ENCODE measurements at regions not wholly inside any gene's neighbourhood (a gene's known extent, or its start where the extent isn't known, plus 50 kb on each side); places are given as distances from the start of the nearest gene placed in this dataset.

GRCh38 chr3:25863416-25863959 lies 73.6 kb downstream of the OXSM start:
- Histone ChIP-seq H3K36me3 (no peaks in the 10 kb centered on the region), H3K4me3 (no peak overlapping the region), H3K27ac (no peak overlapping the region), H3K9me3 (no peaks in the 10 kb centered on the region), H3K27me3 (ENCODE audit: low read depth) (no peaks in the 10 kb centered on the region), H3K4me1 (no peaks in the 10 kb centered on the region)
- no peak for ATAC-seq
- DNase-seq: no peak
- no peak for TF ChIP-seq CTCF (IDR thresholded peaks at IDR 0.05)
- intact Hi-C loops (cut with DNase I): no loop called here

GRCh38 chr3:25870452-25870851 lies 80.6 kb downstream of the OXSM start:
- ATAC-seq (no peak), DNase-seq (no peak)
- no peak for TF ChIP-seq CTCF (IDR thresholded peaks at IDR 0.05)

GRCh38 chr3:25872200-25872877 lies 82.4 kb downstream of the OXSM start:
- Histone ChIP-seq H3K9me3 (no peaks in the 10 kb centered on the region), H3K27me3 (ENCODE audit: low read depth) (no peaks in the 10 kb centered on the region), H3K4me1 (no peaks in the 10 kb centered on the region), H3K4me3 (no peak overlapping the region), H3K36me3 (no peaks in the 10 kb centered on the region), H3K27ac (no peak overlapping the region)
- DNase-seq: no peak
- no peak for TF ChIP-seq CTCF (IDR thresholded peaks at IDR 0.05)
- intact Hi-C loops (cut with DNase I): no loop called here
- no peak for ATAC-seq

More at GRCh38 chr3:25870452-25870851, 80.6 kb downstream of the OXSM start:
- Histone ChIP-seq H3K4me3 (no peak overlapping the region), H3K27ac (no peak overlapping the region), H3K9me3 (no peaks in the 10 kb centered on the region), H3K36me3 (no peaks in the 10 kb centered on the region), H3K27me3 (ENCODE audit: low read depth) (no peaks in the 10 kb centered on the region), H3K4me1 (no peaks in the 10 kb centered on the region)
- intact Hi-C loops (cut with DNase I): no loop called here

GRCh38 chr3:25883492-25883891 lies 93.6 kb downstream of the OXSM start:
- H3K9me3 ChIP-seq: no peaks in the 10 kb centered on the region
- no peaks in the 10 kb centered on the region for H3K27me3 ChIP-seq (ENCODE audit: low read depth)
- H3K4me3 ChIP-seq: no peak overlapping the region
- H3K36me3 ChIP-seq: no peaks in the 10 kb centered on the region
- ATAC-seq (no peak), DNase-seq (no peak)
- TF ChIP-seq CTCF (IDR thresholded peaks at IDR 0.05): no peak
- intact Hi-C loops (cut with DNase I): no loop called here
- H3K4me1 ChIP-seq: no peaks in the 10 kb centered on the region
- no peak overlapping the region for H3K27ac ChIP-seq

GRCh38 chr3:25884981-25885380 lies 95.1 kb downstream of the OXSM start:
- TF ChIP-seq CTCF (IDR thresholded peaks at IDR 0.05): no peak
- H3K9me3 ChIP-seq: no peaks in the 10 kb centered on the region
- no peaks in the 10 kb centered on the region for H3K4me1 ChIP-seq
- no peaks in the 10 kb centered on the region for H3K36me3 ChIP-seq
- H3K27me3 ChIP-seq (ENCODE audit: low read depth): no peaks in the 10 kb centered on the region
- no peak for ATAC-seq
- H3K4me3 ChIP-seq: no peak overlapping the region
- no peak for DNase-seq
- no peak overlapping the region for H3K27ac ChIP-seq
- intact Hi-C loops (cut with DNase I): no loop called here
